Neural progenitor cell (in vitro differentiated cells): ENCODE measurements at regions not wholly inside any gene's neighbourhood (a gene's known extent, or its start where the extent isn't known, plus 50 kb on each side); places are given as distances from the start of the nearest gene placed in this dataset.

Experiments used
- CTCF ChIP-seq: fragments of 200-600 bp; sonication (generic); IDR thresholded peaks from 2 replicates; pipeline ENCODE4 v1.5.1; 2017; ENCODE audit warnings: antibody characterized with exemption, mild to moderate bottlenecking
- EZH2 ChIP-seq: fragments of 200-600 bp; sonication (generic); IDR thresholded peaks from 2 replicates; pipeline ENCODE4 v1.6.1; 2017; ENCODE audit warnings: antibody characterized with exemption, mild to moderate bottlenecking, moderate library complexity
- EZH2phosphoT487 ChIP-seq: fragments of 200-600 bp; sonication (generic); IDR thresholded peaks from 2 replicates; pipeline ENCODE4 v1.6.1; 2017; ENCODE audit warnings: antibody characterized with exemption

DNA sequence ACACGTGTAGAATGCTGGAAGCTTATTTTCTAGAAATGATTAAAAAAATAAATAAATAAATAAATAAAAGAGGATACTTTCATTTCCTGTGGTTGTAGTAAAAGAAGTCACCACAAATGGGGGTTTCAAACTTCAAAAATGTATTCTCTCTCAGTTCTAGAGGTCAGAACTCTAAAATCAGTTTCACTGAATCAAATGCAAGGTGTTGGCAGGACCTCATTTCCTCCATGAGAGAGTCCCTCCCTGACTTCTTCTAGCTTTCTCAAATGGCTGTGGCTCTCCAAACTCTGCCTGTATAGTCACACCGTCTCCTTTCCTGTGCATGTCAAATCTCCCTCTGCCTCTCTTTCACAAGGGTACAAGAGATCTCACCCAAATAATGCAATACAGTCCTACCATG lies 312.6 kb upstream of the CXADR start:
- TF ChIP-seq EZH2 (no peak), CTCF (no peak), EZH2phosphoT487 (no peak)
